ENCODE measurements at regions not wholly inside any gene's neighbourhood (a gene's known extent, or its start where the extent isn't known, plus 50 kb on each side); places are given as distances from the start of the nearest gene placed in this dataset.
"Not testable (repeated sequence)": the region's sequence is repeated elsewhere in the genome, so short reads cannot be mapped to it uniquely, and the experiment has no call there.

GRCh38 chr15:92822216-92823144 is 77.6 kb upstream of the CHD2 start:
- ATAC-seq: no peak
- H3K27me3 ChIP-seq: no peaks in the 10 kb centered on the region
- DNase-seq: no peak
- in situ Hi-C loops (cut with MboI; ENCODE audit: low sequenced_read_pairs in 4 of 4) (loop anchor here in 1 of 4 donors (25.0 kb wide), 1 partner anchor 640 kb away; no protein-coding TSS in a partner anchor), intact Hi-C loops (cut with DNase I; ENCODE audit: low total_unique reads) (no loop called here)
- H3K4me1 ChIP-seq: peaks cover 12 to 27% of the 10 kb centered on the region in 2 donors
- H3K4me3 ChIP-seq: no peak overlapping the region
- H3K36me3 ChIP-seq: no peaks in the 10 kb centered on the region
- H3K9me3 ChIP-seq: no peaks in the 10 kb centered on the region
- TF ChIP-seq CTCF (IDR thresholded peaks at IDR 0.05 in 4 of 5, conservative IDR thresholded peaks at IDR 0.05 in 1 of 5): no peak
- TF ChIP-seq POLR2A (IDR thresholded peaks at IDR 0.05): no peak
- H3K27ac ChIP-seq: peak overlapping the region in 1 of 4 donors; percentile 88

- H3K27me3 ChIP-seq: no peaks in the 10 kb centered on the region
- in situ Hi-C loops (cut with MboI; ENCODE audit: low sequenced_read_pairs in 4 of 4): no loop called here
- ATAC-seq: no peak
- no peak overlapping the region for H3K4me3 ChIP-seq
- no peak overlapping the region for H3K27ac ChIP-seq
- intact Hi-C loops (cut with DNase I; ENCODE audit: low total_unique reads): no loop called here
- H3K36me3 ChIP-seq: no peaks in the 10 kb centered on the region
- no peaks in the 10 kb centered on the region for H3K9me3 ChIP-seq
- peaks cover 10 to 17% of the 10 kb centered on the region in 2 donors for H3K4me1 ChIP-seq
- no peak for TF ChIP-seq POLR2A (IDR thresholded peaks at IDR 0.05)
- TF ChIP-seq CTCF (IDR thresholded peaks at IDR 0.05 in 4 of 5, conservative IDR thresholded peaks at IDR 0.05 in 1 of 5): no peak
- DNase-seq: no peak
Observed at GRCh38 chr15:92825985-92826384, 74.1 kb upstream of the CHD2 start.

- H3K27ac ChIP-seq; DNase-seq; H3K27me3 ChIP-seq; H3K9me3 ChIP-seq; in situ Hi-C loops (cut with MboI; ENCODE audit: low sequenced_read_pairs in 4 of 4); H3K36me3 ChIP-seq; ATAC-seq; H3K4me3 ChIP-seq; intact Hi-C loops (cut with DNase I; ENCODE audit: low total_unique reads): not testable (repeated sequence)
- H3K4me1 ChIP-seq: peaks cover 24 to 29% of the 10 kb centered on the region in 2 donors
Observed at GRCh38 chr15:92827991-92828390, 72.1 kb upstream of the CHD2 start.

GRCh38 chr15:92829875-92830274 is 70.2 kb upstream of the CHD2 start:
- intact Hi-C loops (cut with DNase I; ENCODE audit: low total_unique reads): no loop called here
- DNase-seq (no peak), ATAC-seq (no peak)
- peaks cover 37 to 38% of the 10 kb centered on the region in 2 donors for H3K4me1 ChIP-seq
- no peaks in the 10 kb centered on the region for H3K9me3 ChIP-seq
- H3K4me3 ChIP-seq: no peak overlapping the region
- no peak for TF ChIP-seq POLR2A (IDR thresholded peaks at IDR 0.05)
- TF ChIP-seq CTCF (IDR thresholded peaks at IDR 0.05 in 4 of 5, conservative IDR thresholded peaks at IDR 0.05 in 1 of 5): no peak
- in situ Hi-C loops (cut with MboI; ENCODE audit: low sequenced_read_pairs in 4 of 4): no loop called here
- no peaks in the 10 kb centered on the region for H3K27me3 ChIP-seq
- H3K36me3 ChIP-seq: no peaks in the 10 kb centered on the region
- peak overlapping the region; percentile 85 to 92 (median 90) for H3K27ac ChIP-seq

- no peak for TF ChIP-seq CTCF (IDR thresholded peaks at IDR 0.05 in 4 of 5, conservative IDR thresholded peaks at IDR 0.05 in 1 of 5)
- in situ Hi-C loops (cut with MboI; ENCODE audit: low sequenced_read_pairs in 4 of 4): no loop called here
- peak in 1 of 2 donors; percentile 31 for ATAC-seq
- peaks cover 37 to 38% of the 10 kb centered on the region in 2 donors for H3K4me1 ChIP-seq
- H3K27me3 ChIP-seq: no peaks in the 10 kb centered on the region
- H3K9me3 ChIP-seq: no peaks in the 10 kb centered on the region
- intact Hi-C loops (cut with DNase I; ENCODE audit: low total_unique reads): no loop called here
- peak overlapping the region; percentile 41 to 48 (median 42) for H3K4me3 ChIP-seq
- no peaks in the 10 kb centered on the region for H3K36me3 ChIP-seq
- H3K27ac ChIP-seq: peak overlapping the region; percentile 85 to 92 (median 90)
- no peak for DNase-seq
Observed at GRCh38 chr15:92831336-92831654, 68.8 kb upstream of the CHD2 start.

Data from gastrocnemius medialis (tissue), 4 donors.